WERI-Rb-1 (cell line): ENCODE measurements at regions not wholly inside any gene's neighbourhood (a gene's known extent, or its start where the extent isn't known, plus 50 kb on each side); places are given as distances from the start of the nearest gene placed in this dataset.

Source experiments
- DNase-seq: peaks from one replicate; pipeline ENCODE4 v3.0.0-alpha.2; 2020
- H3K27ac ChIP-seq: fragments of 250-450 bp; sonication (Bioruptor Pico); 2 replicates; pipeline ENCODE4 v1.5.1; 2020; ENCODE audit warnings: mild to moderate bottlenecking, moderate library complexity
- H3K27me3 ChIP-seq: fragments of 250-450 bp; sonication (Bioruptor Pico); 2 replicates; pipeline ENCODE4 v1.5.1; 2021; ENCODE audit warnings: mild to moderate bottlenecking, low read depth, moderate library complexity; ENCODE audit not compliant: insufficient read depth, severe bottlenecking
- H3K36me3 ChIP-seq: fragments of 250-450 bp; sonication (Bioruptor Pico); 2 replicates; pipeline ENCODE4 v1.5.1; 2020; ENCODE audit warnings: mild to moderate bottlenecking, moderate library complexity
- H3K4me3 ChIP-seq: 2 replicates; pipeline ENCODE4 v1.5.1; 2011; ENCODE audit warnings: low read depth, mild to moderate bottlenecking, control low read depth, low read length
- H3K9me3 ChIP-seq: fragments of 250-450 bp; sonication (Bioruptor Pico); 2 replicates; pipeline ENCODE4 v1.5.1; 2021; ENCODE audit warnings: mild to moderate bottlenecking, moderate library complexity; ENCODE audit not compliant: severe bottlenecking
- TF ChIP-seq, protein P1 (sequence below): IDR thresholded peaks from 2 replicates; pipeline ENCODE4 v1.5.1; 2011; ENCODE audit warnings: low read depth, mild to moderate bottlenecking, control low read depth, inconsistent platforms, low read length

DNA sequence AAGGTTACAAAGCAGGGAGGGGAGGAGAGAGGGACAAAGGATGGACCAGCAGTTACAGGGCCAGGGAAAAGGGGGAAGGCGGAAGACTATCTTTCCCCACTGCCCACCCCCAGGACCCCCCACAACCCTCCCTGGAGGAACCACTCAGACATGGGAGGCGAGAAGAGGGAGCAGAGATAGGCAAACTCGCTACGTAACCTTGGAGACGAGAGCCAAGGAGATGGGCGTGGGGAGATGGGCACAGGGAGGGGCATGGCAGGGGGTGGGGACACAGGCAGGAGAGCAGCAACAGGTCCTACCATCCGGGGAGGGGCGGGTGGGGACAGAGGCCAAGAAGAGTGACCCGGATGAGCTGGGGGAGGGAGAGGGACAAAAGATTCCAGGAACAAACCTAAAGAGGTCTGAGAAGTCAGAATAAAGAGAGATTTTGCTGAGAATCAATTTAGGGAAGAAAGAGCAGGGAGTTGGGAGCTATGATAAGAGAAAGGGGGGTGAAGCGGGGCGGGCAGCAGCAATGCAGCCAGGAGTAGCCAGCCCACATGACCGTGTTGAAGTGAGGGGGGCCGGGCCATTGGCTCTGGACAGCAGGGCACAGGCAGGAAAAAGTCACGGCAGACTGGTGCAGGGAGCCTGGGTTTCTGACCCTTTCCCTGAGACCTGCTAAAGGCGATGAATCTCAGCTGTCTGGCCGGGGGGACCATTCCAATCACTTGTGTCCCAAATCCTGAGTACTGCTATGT, 128.4 kb downstream of the BUD13 start:
- Histone ChIP-seq H3K36me3 (no peaks in the 10 kb centered on the region), H3K27me3 (no peaks in the 10 kb centered on the region), H3K9me3 (no peaks in the 10 kb centered on the region), H3K27ac (no peak overlapping the region), H3K4me3 (no peak overlapping the region)
- DNase-seq, result no peak
- TF ChIP-seq, protein P1, sequence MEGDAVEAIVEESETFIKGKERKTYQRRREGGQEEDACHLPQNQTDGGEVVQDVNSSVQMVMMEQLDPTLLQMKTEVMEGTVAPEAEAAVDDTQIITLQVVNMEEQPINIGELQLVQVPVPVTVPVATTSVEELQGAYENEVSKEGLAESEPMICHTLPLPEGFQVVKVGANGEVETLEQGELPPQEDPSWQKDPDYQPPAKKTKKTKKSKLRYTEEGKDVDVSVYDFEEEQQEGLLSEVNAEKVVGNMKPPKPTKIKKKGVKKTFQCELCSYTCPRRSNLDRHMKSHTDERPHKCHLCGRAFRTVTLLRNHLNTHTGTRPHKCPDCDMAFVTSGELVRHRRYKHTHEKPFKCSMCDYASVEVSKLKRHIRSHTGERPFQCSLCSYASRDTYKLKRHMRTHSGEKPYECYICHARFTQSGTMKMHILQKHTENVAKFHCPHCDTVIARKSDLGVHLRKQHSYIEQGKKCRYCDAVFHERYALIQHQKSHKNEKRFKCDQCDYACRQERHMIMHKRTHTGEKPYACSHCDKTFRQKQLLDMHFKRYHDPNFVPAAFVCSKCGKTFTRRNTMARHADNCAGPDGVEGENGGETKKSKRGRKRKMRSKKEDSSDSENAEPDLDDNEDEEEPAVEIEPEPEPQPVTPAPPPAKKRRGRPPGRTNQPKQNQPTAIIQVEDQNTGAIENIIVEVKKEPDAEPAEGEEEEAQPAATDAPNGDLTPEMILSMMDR, result no peak

DNA sequence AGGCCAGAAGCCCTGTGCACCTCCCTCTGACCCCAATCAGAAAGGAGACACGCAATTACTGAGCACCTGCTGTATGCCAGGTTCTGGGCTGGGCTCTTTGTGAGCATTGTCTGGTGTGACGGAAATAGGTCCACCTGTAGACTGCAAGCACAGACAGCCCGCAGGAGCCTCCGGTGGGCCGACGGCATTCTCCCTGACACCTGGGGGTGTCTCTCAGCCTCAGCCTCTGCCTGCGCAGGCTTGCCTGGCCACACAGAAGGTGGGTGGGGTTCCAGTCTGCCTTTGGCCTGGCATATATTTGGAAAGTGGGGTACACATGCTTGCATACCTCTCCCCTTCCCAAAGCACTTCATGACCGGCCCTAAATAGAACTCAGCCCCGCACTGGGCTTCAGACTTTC, 129.3 kb downstream of the BUD13 start:
- Histone ChIP-seq H3K27ac (no peak overlapping the region), H3K9me3 (no peaks in the 10 kb centered on the region), H3K27me3 (no peaks in the 10 kb centered on the region), H3K4me3 (no peak overlapping the region), H3K36me3 (no peaks in the 10 kb centered on the region)
- DNase-seq, result no peak
- TF ChIP-seq, protein P1, result no peak

DNA sequence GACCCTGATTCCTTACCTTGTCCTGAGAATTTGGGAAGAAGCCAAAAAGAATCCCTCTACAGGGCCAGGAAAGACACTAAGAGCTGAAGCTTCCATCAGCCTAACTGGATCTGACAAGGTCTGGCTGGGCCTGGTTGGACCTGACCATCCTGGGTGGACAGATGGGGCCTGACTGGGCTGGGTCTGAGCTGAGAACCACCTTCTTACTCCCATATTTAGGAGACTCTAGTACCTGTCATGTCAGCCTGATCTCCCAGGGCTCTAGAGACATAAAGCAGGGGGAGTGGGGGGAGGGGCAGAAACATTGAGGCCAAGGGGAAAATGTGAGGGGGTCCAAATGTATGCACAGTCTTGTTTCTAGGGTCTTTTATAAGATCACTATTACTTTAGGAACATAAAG, 129.9 kb downstream of the BUD13 start:
- H3K27me3 ChIP-seq, result no peaks in the 10 kb centered on the region
- H3K36me3 ChIP-seq, result no peaks in the 10 kb centered on the region
- H3K4me3 ChIP-seq, result no peak overlapping the region
- DNase-seq, result peak; percentile 19
- H3K9me3 ChIP-seq, result no peaks in the 10 kb centered on the region
- TF ChIP-seq, protein P1, result no peak
- no peak overlapping the region for H3K27ac ChIP-seq

DNA sequence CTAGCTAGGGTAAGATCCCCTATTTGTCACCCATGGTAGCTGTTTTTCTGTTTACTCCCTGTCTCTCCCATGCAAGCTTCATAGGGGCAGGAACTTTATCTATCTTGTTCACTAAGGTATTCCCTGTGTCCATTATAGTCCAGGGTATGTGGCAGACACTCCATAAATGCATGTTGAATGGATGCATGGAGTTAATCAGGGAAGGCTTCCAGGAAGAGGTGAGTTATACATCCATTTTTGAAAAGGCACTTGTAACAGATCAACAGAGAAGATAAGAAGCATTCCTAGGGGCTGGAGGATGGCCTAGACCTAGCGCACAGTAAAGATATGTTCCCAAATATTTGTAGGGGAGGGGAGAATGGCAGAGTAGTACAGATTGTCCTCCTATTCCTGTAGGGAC, 130.3 kb downstream of the BUD13 start:
- Histone ChIP-seq H3K4me3 (no peak overlapping the region), H3K9me3 (no peaks in the 10 kb centered on the region), H3K27ac (no peak overlapping the region), H3K36me3 (no peaks in the 10 kb centered on the region), H3K27me3 (no peaks in the 10 kb centered on the region)
- no peak for DNase-seq
- TF ChIP-seq, protein P1, result no peak

DNA sequence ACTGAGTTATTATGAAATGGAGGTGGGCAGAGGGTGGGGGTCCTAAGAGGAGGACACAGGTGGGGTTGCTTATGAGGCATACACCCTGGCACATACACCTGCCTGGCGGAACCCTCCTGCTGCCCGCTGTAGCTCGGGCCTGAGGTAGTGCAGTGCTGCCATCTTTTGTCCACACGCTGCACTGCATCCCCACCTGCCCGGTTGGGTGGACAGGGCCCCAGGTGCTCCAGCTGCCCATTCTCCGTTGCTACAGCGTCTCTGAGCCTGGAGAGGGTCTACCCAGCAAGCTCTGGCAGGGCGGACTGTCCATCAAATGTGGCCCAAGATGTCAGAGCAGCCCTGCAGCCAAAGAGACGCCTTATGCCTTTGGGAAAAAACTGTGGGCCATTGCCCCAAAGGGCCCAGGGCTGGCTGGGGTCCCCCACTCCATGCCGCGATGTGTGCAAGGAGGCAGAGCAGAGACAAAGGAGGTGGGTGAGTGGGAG, 131.2 kb downstream of the BUD13 start:
- no peaks in the 10 kb centered on the region for H3K9me3 ChIP-seq
- TF ChIP-seq, protein P1, result peak; percentile 97
- no peaks in the 10 kb centered on the region for H3K36me3 ChIP-seq
- H3K27me3 ChIP-seq, result no peaks in the 10 kb centered on the region
- peak; percentile 81 for DNase-seq
- no peak overlapping the region for H3K4me3 ChIP-seq
- H3K27ac ChIP-seq, result peak overlapping the region; percentile 29; the same call in 1 of the 2 replicates
